ENCODE measurements at regions not wholly inside any gene's neighbourhood (a gene's known extent, or its start where the extent isn't known, plus 50 kb on each side); places are given as distances from the start of the nearest gene placed in this dataset.

DNA sequence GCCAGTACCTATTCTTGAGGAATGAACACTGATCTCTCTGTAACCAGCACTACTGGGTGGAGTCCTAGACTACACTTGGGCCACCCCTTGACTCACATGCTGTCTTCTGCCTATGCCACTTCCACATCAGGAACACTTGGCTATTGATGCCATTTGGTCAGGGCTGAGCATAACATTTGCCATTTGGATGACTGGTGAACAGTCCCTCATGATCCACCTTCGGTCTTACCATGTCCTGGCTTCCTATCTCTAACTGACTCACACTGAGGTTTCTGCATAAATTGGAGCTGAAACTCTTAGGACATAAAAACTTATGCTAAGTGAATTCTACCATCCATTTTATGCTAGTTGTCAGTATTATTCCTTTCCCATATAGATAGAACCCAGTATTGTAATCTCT lies 91.7 kb upstream of the PELI2 start:
- Histone ChIP-seq H3K9me3 (no peaks in the 10 kb centered on the region), H3K4me1 (no peaks in the 10 kb centered on the region), H3K27ac (no peak overlapping the region), H3K36me3 (no peaks in the 10 kb centered on the region), H3K27me3 (no peaks in the 10 kb centered on the region), H3K4me3 (no peak overlapping the region)
- TF ChIP-seq POLR2A (IDR thresholded peaks at IDR 0.05) (no peak), CTCF (IDR thresholded peaks at IDR 0.05) (no peak)
- DNase-seq, result no peak
- intact Hi-C loops (cut with DNase I; ENCODE audit: low total_unique reads), result no loop called here

DNA sequence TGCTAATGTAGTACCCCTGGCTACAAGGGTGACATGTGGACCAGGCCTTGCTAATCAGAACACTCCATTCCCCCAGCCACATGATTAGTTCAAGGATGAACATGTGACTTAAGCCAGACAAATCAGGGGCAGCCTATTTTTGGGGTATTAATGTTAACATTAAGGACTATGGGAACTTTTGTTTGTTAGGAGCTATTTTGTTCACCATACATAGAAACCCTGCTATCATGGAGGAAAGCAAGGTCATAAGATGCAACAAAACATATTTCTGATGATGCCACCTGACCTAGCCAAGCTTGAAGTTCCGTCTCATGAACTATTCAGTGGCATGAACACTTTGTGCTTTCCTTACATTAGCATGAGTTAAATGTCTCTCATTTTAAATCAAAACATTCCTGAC lies 90.8 kb upstream of the PELI2 start:
- Histone ChIP-seq H3K4me3 (no peak overlapping the region), H3K27me3 (no peaks in the 10 kb centered on the region), H3K36me3 (no peaks in the 10 kb centered on the region), H3K9me3 (no peaks in the 10 kb centered on the region), H3K4me1 (no peaks in the 10 kb centered on the region), H3K27ac (peak overlapping the region in 1 of 2 donors; percentile 67)
- no peak for TF ChIP-seq POLR2A (IDR thresholded peaks at IDR 0.05)
- TF ChIP-seq CTCF (IDR thresholded peaks at IDR 0.05), result no peak
- intact Hi-C loops (cut with DNase I; ENCODE audit: low total_unique reads), result no loop called here
- no peak for DNase-seq

DNA sequence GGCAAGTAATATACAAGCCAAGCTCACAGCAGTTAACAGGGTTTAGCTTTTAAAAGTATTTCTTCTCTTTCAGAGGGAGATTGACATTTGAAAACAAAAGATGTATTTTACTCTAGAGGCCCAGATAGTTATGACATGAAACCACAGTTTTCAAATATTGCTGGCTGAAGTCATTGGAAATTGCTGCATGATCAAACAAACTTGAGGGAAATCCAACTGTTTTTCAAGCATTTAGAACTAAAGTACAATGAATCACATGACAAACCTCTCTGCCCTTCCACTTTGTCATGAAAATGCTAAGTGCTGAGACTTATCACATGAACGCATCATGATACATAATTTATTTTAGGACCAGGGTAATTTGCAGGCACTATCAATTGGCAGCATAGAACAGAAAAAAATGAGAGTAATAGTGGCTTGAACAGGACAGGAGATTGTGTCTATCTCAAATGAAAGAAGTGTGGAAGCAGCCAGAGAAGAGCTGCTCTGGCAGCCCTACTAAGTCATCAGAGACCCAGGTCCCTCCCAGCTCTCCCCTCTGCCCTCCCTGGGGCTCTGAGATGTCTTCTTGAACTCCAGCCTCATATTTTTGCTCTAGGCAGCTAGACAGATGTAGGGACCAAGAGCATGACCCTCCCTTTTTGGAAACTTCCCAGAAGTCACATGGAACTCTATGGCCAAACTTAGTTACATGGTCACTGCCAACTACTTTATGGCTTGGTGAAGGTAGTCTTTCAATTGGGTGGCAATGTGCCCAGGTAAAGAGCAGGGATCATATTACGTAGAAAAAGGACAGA lies 90.1 kb upstream of the PELI2 start:
- H3K27me3 ChIP-seq, result no peaks in the 10 kb centered on the region
- intact Hi-C loops (cut with DNase I; ENCODE audit: low total_unique reads), result no loop called here
- no peaks in the 10 kb centered on the region for H3K36me3 ChIP-seq
- peak overlapping the region in 1 of 2 donors; percentile 4 for H3K4me3 ChIP-seq
- H3K27ac ChIP-seq, result peak overlapping the region; percentile 60 to 67
- no peaks in the 10 kb centered on the region for H3K4me1 ChIP-seq
- DNase-seq, result peak in 1 of 2 donors; percentile 12
- no peaks in the 10 kb centered on the region for H3K9me3 ChIP-seq
- TF ChIP-seq POLR2A (IDR thresholded peaks at IDR 0.05) (no peak), CTCF (IDR thresholded peaks at IDR 0.05) (no peak)

- H3K4me3 ChIP-seq, result no peak overlapping the region
- intact Hi-C loops (cut with DNase I; ENCODE audit: low total_unique reads), result no loop called here
- no peak overlapping the region for H3K27ac ChIP-seq
- no peaks in the 10 kb centered on the region for H3K36me3 ChIP-seq
- H3K4me1 ChIP-seq, result no peaks in the 10 kb centered on the region
- no peak for TF ChIP-seq POLR2A (IDR thresholded peaks at IDR 0.05)
- H3K27me3 ChIP-seq, result no peaks in the 10 kb centered on the region
- no peaks in the 10 kb centered on the region for H3K9me3 ChIP-seq
- DNase-seq, result no peak
Observed at GRCh38 chr14:56036353-56036752, 81.9 kb upstream of the PELI2 start.

GRCh38 chr14:56040121-56040520 lies 78.1 kb upstream of the PELI2 start:
- Histone ChIP-seq H3K9me3 (no peaks in the 10 kb centered on the region), H3K27ac (no peak overlapping the region), H3K4me3 (no peak overlapping the region), H3K36me3 (no peaks in the 10 kb centered on the region), H3K27me3 (no peaks in the 10 kb centered on the region), H3K4me1 (no peaks in the 10 kb centered on the region)
- intact Hi-C loops (cut with DNase I; ENCODE audit: low total_unique reads), result no loop called here
- DNase-seq, result no peak
- TF ChIP-seq CTCF (IDR thresholded peaks at IDR 0.05) (no peak), POLR2A (IDR thresholded peaks at IDR 0.05) (no peak)

Data from uterus (tissue), 3 donors.